NCI-H2107 treated with DMSO at 0.1 percent for 48 hours (cell line): ENCODE measurements at regions not wholly inside any gene's neighbourhood (a gene's known extent, or its start where the extent isn't known, plus 50 kb on each side); places are given as distances from the start of the nearest gene placed in this dataset.

Experiments used
- DNase-seq: peaks from one replicate; lab custom pipeline; 2025; ENCODE audit not compliant: unreplicated experiment; lab: John Stamatoyannopoulos, UW

GRCh38 chr1:10848109-10848684, 51.8 kb upstream of the CASZ1 start:
- DNase-seq, result no peak

- DNase-seq, result no peak
Measured at GRCh38 chr1:10850026-10850425, 53.6 kb upstream of the CASZ1 start.

GRCh38 chr1:10851024-10852013, 54.9 kb upstream of the CASZ1 start:
- no peak for DNase-seq

GRCh38 chr1:10852018-10852417, 55.6 kb upstream of the CASZ1 start:
- no peak for DNase-seq

GRCh38 chr1:10852486-10852885, 56.0 kb upstream of the CASZ1 start:
- no peak for DNase-seq

- no peak for DNase-seq
Measured at GRCh38 chr1:10852998-10853520, 56.6 kb upstream of the CASZ1 start.

- DNase-seq, result no peak
Measured at GRCh38 chr1:10853701-10854100, 57.3 kb upstream of the CASZ1 start.

- no peak for DNase-seq
Measured at GRCh38 chr1:10854856-10855459, 58.5 kb upstream of the CASZ1 start.

- DNase-seq, result no peak
Measured at GRCh38 chr1:10856176-10856683, 59.8 kb upstream of the CASZ1 start.

GRCh38 chr1:10856863-10857598, 60.6 kb upstream of the CASZ1 start:
- DNase-seq, result no peak

- DNase-seq, result no peak
Measured at GRCh38 chr1:10857687-10858086, 61.2 kb upstream of the CASZ1 start.

- no peak for DNase-seq
Measured at GRCh38 chr1:10860218-10860617, 63.8 kb upstream of the CASZ1 start.

- no peak for DNase-seq
Measured at GRCh38 chr1:10860682-10861081, 64.2 kb upstream of the CASZ1 start.

GRCh38 chr1:10861822-10862221, 65.4 kb upstream of the CASZ1 start:
- no peak for DNase-seq

GRCh38 chr1:10862743-10863335, 66.4 kb upstream of the CASZ1 start:
- DNase-seq, result no peak

- DNase-seq, result no peak
Measured at GRCh38 chr1:10863886-10864285, 67.4 kb upstream of the CASZ1 start.

- DNase-seq, result no peak
Measured at GRCh38 chr1:10864776-10865175, 68.3 kb upstream of the CASZ1 start.

GRCh38 chr1:10865518-10866320, 69.3 kb upstream of the CASZ1 start:
- no peak for DNase-seq

- DNase-seq, result no peak
Measured at GRCh38 chr1:10866321-10867093, 70.1 kb upstream of the CASZ1 start.
